ENCODE measurements at regions not wholly inside any gene's neighbourhood (a gene's known extent, or its start where the extent isn't known, plus 50 kb on each side); places are given as distances from the start of the nearest gene placed in this dataset.

DNA sequence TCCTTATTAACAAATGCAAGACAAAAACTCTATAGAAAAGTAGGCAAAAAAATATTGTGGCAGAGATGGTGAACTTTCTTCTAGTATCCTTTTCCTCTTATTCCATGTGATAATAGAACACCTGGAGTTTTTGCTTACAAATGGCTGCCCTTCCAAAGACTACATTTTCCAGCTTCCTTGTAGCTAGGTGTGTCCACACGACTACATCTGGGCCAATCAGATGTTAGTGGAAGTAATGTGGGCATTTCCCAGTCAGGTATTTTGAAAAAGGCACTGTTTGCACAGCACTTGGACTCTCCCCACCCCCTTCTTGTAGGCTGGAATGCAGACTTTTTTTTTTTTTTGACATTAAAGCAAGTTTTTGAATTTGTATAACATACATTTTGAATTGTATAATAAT, 105.5 kb upstream of the TBX20 start:
- no peak for TF ChIP-seq BHLHE40 (IDR thresholded peaks at IDR 0.05; ENCODE audit: borderline replicate concordance)
- no peak for TF ChIP-seq FOXK2 (IDR thresholded peaks at IDR 0.05)
- TF ChIP-seq FOXA1 (IDR thresholded peaks at IDR 0.05), result no peak
- TF ChIP-seq HDGF (IDR thresholded peaks at IDR 0.05; ENCODE audit: borderline replicate concordance), result no peak
- TF ChIP-seq FOXM1 (IDR thresholded peaks at IDR 0.05; ENCODE audit: borderline replicate concordance), result no peak
- TF ChIP-seq SP1 (IDR thresholded peaks at IDR 0.05), result no peak
- TF ChIP-seq SUZ12 (IDR thresholded peaks at IDR 0.05), result no peak
- no peak for TF ChIP-seq CTBP1 (IDR thresholded peaks at IDR 0.05; ENCODE audit: borderline replicate concordance)
- no peak for TF ChIP-seq ZNF384 (IDR thresholded peaks at IDR 0.05)
- TF ChIP-seq, protein P1, sequence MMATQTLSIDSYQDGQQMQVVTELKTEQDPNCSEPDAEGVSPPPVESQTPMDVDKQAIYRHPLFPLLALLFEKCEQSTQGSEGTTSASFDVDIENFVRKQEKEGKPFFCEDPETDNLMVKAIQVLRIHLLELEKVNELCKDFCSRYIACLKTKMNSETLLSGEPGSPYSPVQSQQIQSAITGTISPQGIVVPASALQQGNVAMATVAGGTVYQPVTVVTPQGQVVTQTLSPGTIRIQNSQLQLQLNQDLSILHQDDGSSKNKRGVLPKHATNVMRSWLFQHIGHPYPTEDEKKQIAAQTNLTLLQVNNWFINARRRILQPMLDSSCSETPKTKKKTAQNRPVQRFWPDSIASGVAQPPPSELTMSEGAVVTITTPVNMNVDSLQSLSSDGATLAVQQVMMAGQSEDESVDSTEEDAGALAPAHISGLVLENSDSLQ (IDR thresholded peaks at IDR 0.05), result no peak
- no peak for TF ChIP-seq TARDBP (IDR thresholded peaks at IDR 0.05)
- TF ChIP-seq LEF1 (IDR thresholded peaks at IDR 0.05; ENCODE audit: borderline replicate concordance), result no peak
- no peak for TF ChIP-seq ARNT (IDR thresholded peaks at IDR 0.05)
- no peak for TF ChIP-seq ELF4 (IDR thresholded peaks at IDR 0.05)
